GM12878 (cell line): ENCODE measurements at regions not wholly inside any gene's neighbourhood (a gene's known extent, or its start where the extent isn't known, plus 50 kb on each side); places are given as distances from the start of the nearest gene placed in this dataset.

Experiments used
- ATAC-seq: fragments of 200-7000 bp; cut with Tn5 transposase; 3 replicates; pipeline ENCODE4 v1.9.1; 2020; ENCODE audit warnings: mild to moderate bottlenecking, moderate library complexity
- BruUV-seq: library from RNA; stranded (reverse); fragments of 400-500 nt; replicated peaks from 2 replicates; lab custom pipeline; 2021; lab: Mats Ljungman, UMichigan
- CTCF ChIA-PET: fragments of 300-600 bp; sonication (Branson Sonifier 250); formaldehyde crosslinking; extraction: SDS; loops from one replicate; lab custom pipeline; 2021; ENCODE audit warnings: inconsistent platforms; lab: Yijun Ruan, JAX
- POLR2A ChIA-PET: fragments of 350-600 bp; formaldehyde crosslinking; extraction: SDS; loops from one replicate; lab custom pipeline; 2021; ENCODE audit warnings: inconsistent platforms; lab: Charles Lee
- RAD21 ChIA-PET: fragments of 300-600 bp; sonication (Branson Sonifier 250); formaldehyde crosslinking; loops from one replicate; lab custom pipeline; 2023; ENCODE audit warnings: antibody characterized with exemption; ENCODE audit not compliant: unreplicated experiment; lab: Charles Lee
- SMC1A ChIA-PET: fragments of 300-600 bp; sonication (Branson Sonifier 250); formaldehyde crosslinking; loops from one replicate; lab custom pipeline; 2023; ENCODE audit not compliant: unreplicated experiment, uncharacterized antibody; lab: Charles Lee
- DNase-seq: peaks from one replicate; pipeline ENCODE4 v3.0.0-alpha.2; 2011; ENCODE audit warnings: low read depth, low spot score
- FAIRE-seq: peaks from 3 replicates; lab custom pipeline; 2011; peaks lifted over from hg19 to GRCh38; lab: Jason Lieb, UNC
- H2AFZ ChIP-seq: 2 replicates; pipeline ENCODE4 v1.6.0; 2011; ENCODE audit warnings: low read depth, low read length, control low read depth; ENCODE audit not compliant: control insufficient read depth
- H3K27ac ChIP-seq: 2 replicates; pipeline ENCODE4 v1.5.1; 2011; ENCODE audit warnings: control low read depth; ENCODE audit not compliant: control insufficient read depth, insufficient read depth
- H3K27me3 ChIP-seq, 2 experiments: replicated peaks in 1 of 2; 2 replicates each; pipeline versions ENCODE4 v1.6.0 to v1.6.1; 2011; ENCODE audit warnings: low read length in 1 of 2; ENCODE audit not compliant: control insufficient read depth in 2 of 2, insufficient read depth in 2 of 2
- H3K36me3 ChIP-seq, 2 experiments: 2 replicates each; pipeline ENCODE4 v1.5.1; 2011; ENCODE audit warnings: low read length in 1 of 2; ENCODE audit not compliant: control insufficient read depth in 2 of 2, insufficient read depth in 2 of 2
- H3K4me1 ChIP-seq: 2 replicates; pipeline ENCODE4 v1.6.1; 2011; ENCODE audit warnings: mild to moderate bottlenecking, low read length, moderate library complexity, mixed read lengths; ENCODE audit not compliant: control insufficient read depth, insufficient read depth
- H3K4me2 ChIP-seq: 2 replicates; pipeline ENCODE4 v1.6.0; 2011; ENCODE audit warnings: control low read depth; ENCODE audit not compliant: control insufficient read depth, insufficient read depth
- H3K4me3 ChIP-seq: fragments of 200-600 bp; sonication (generic); 2 replicates; pipeline ENCODE4 v1.5.1; 2016
- H3K79me2 ChIP-seq: 2 replicates; pipeline ENCODE4 v1.6.0; 2011; ENCODE audit warnings: low read length; ENCODE audit not compliant: control insufficient read depth, insufficient read depth
- H3K9ac ChIP-seq: 2 replicates; pipeline ENCODE4 v1.8.0; 2011; ENCODE audit warnings: low read length, control low read depth, mixed read lengths; ENCODE audit not compliant: control insufficient read depth, insufficient read depth
- H3K9me3 ChIP-seq: replicated peaks from 3 replicates; pipeline ENCODE4 v1.5.1; 2011; ENCODE audit warnings: mild to moderate bottlenecking, low read length; ENCODE audit not compliant: control insufficient read depth, insufficient read depth
- H4K20me1 ChIP-seq: 2 replicates; pipeline ENCODE4 v1.6.0; 2011; ENCODE audit not compliant: control insufficient read depth, insufficient read depth
- POLR2A ChIP-seq: IDR thresholded peaks from 2 replicates; pipeline ENCODE4 v1.6.1; 2011; ENCODE audit warnings: low read depth, mild to moderate bottlenecking, low read length
- RAD21 ChIP-seq: IDR thresholded peaks from 2 replicates; pipeline ENCODE4 v1.6.1; 2011; ENCODE audit warnings: mild to moderate bottlenecking, low read depth, low read length, moderate library complexity; ENCODE audit not compliant: insufficient read depth
- RBBP5 ChIP-seq: fragments of 200-600 bp; sonication (generic); conservative IDR thresholded peaks from 2 replicates; pipeline ENCODE4 v1.6.1; 2016
- SMARCA5 ChIP-seq: fragments of 450-650 bp; IDR thresholded peaks from 2 replicates; pipeline ENCODE4 v1.6.1; 2017; ENCODE audit warnings: mild to moderate bottlenecking
- TCF7 ChIP-seq: IDR thresholded peaks from 2 replicates; pipeline ENCODE4 v1.6.1; 2014; ENCODE audit warnings: antibody characterized with exemption, borderline replicate concordance
- WGBS: methylation state at CpG from one replicate; pipeline ENCODE4 v1.1.6; 2016; ENCODE audit warnings: low lambda C conversion rate; ENCODE audit not compliant: insufficient replicate concordance, insufficient coverage; ENCODE audit errors: missing lambda C conversion rate; 5-methylcytosine and 5-hydroxymethylcytosine counted together
- in situ Hi-C: fragments of 300-500 bp; cut with MboI; formaldehyde crosslinking; loops from 9 replicates; pipeline ENCODE4 v1.14.3; 2018; ENCODE audit warnings: mixed read lengths
- intact Hi-C: fragments of 100-400 bp; cut with micrococcal nuclease; formaldehyde crosslinking; loops from one replicate; pipeline ENCODE4 v1.14.2; 2022; ENCODE audit not compliant: unreplicated experiment
- TF ChIP-seq, protein P1 (sequence below): fragments of 450-650 bp; formaldehyde crosslinking; IDR thresholded peaks from 2 replicates; pipeline ENCODE4 v1.4.0; 2022; ENCODE audit warnings: mild to moderate bottlenecking, moderate library complexity
- TF ChIP-seq, protein P2 (sequence below): fragments of 150-350 bp; IDR thresholded peaks from 2 replicates; pipeline ENCODE4 v1.6.1; 2016; ENCODE audit warnings: low read depth, low read length

DNA sequence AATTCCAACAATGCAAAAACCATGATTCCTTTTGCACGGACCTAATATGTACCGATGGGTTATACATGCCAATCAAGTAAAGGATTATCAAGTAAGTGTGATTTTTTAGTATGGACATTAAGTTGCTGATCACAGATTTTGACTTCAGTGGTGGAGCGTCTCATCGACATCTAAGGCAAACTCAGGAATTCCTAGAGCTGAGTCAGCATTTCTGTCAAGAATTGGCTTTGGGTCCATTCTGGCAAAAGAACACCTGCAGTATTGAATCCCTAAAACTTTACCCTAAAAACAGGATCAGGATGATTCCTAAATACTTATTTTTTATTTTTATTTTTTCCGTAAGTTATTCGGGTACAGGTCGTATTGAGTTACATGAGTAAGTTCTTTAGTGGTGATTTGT is 83.6 kb downstream of the HPGD start:
- Histone ChIP-seq H3K9me3 (no peaks in the 10 kb centered on the region), H3K27ac (no peak overlapping the region), H3K4me1 (no peaks in the 10 kb centered on the region), H3K79me2 (no peaks in the 10 kb centered on the region), H3K4me2 (no peak overlapping the region), H3K9ac (no peak overlapping the region), H3K27me3 (no peaks in the 10 kb centered on the region), H4K20me1 (no peaks in the 10 kb centered on the region), H2AFZ (no peak overlapping the region), H3K36me3 (no peaks in the 10 kb centered on the region), H3K4me3 (no peak overlapping the region)
- ATAC-seq, result no peak
- no peak for DNase-seq
- ChIA-PET SMC1A (no interaction called here), CTCF (no interaction called here), RAD21 (no interaction called here), POLR2A (no interaction called here)
- FAIRE-seq, result no peak
- no peak for TF ChIP-seq RAD21
- in situ Hi-C loops (no loop called here), intact Hi-C loops (no loop called here)
- no TSS peak for BruUV-seq
- 88% methylated on average over 7 of the region's 7 CpGs for WGBS

DNA sequence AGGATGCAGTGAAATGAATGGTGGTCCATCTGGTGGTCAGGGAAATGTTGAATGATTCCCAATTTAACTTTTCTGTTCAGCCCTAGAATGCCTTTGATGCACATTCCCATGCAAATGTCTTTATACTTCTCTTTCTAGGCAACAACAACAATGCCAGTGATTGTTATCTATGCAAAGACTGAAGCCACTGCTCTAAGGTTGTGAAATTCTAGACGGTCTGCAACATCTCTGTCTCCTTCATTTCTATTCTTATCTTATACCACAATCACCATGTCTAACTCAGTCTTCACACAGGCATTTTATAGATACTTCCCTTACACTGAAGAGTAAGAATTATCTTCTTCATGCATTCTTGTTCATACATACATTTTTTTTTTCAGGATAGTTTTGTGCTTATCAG is 84.5 kb downstream of the HPGD start:
- ChIA-PET POLR2A (no interaction called here), RAD21 (no interaction called here), SMC1A (no interaction called here), CTCF (no interaction called here)
- Histone ChIP-seq H3K27ac (no peak overlapping the region), H3K4me2 (no peak overlapping the region), H3K4me1 (no peaks in the 10 kb centered on the region), H3K9ac (no peak overlapping the region), H4K20me1 (no peaks in the 10 kb centered on the region), H3K4me3 (no peak overlapping the region), H3K9me3 (no peaks in the 10 kb centered on the region), H3K79me2 (no peaks in the 10 kb centered on the region), H2AFZ (no peak overlapping the region), H3K36me3 (no peaks in the 10 kb centered on the region), H3K27me3 (no peaks in the 10 kb centered on the region)
- 29% methylated on average over 1 of the region's 1 CpG for WGBS
- no peak for DNase-seq
- FAIRE-seq, result no peak
- intact Hi-C loops (no loop called here), in situ Hi-C loops (no loop called here)
- BruUV-seq, result no TSS peak
- ATAC-seq, result no peak
- TF ChIP-seq, protein P1, sequence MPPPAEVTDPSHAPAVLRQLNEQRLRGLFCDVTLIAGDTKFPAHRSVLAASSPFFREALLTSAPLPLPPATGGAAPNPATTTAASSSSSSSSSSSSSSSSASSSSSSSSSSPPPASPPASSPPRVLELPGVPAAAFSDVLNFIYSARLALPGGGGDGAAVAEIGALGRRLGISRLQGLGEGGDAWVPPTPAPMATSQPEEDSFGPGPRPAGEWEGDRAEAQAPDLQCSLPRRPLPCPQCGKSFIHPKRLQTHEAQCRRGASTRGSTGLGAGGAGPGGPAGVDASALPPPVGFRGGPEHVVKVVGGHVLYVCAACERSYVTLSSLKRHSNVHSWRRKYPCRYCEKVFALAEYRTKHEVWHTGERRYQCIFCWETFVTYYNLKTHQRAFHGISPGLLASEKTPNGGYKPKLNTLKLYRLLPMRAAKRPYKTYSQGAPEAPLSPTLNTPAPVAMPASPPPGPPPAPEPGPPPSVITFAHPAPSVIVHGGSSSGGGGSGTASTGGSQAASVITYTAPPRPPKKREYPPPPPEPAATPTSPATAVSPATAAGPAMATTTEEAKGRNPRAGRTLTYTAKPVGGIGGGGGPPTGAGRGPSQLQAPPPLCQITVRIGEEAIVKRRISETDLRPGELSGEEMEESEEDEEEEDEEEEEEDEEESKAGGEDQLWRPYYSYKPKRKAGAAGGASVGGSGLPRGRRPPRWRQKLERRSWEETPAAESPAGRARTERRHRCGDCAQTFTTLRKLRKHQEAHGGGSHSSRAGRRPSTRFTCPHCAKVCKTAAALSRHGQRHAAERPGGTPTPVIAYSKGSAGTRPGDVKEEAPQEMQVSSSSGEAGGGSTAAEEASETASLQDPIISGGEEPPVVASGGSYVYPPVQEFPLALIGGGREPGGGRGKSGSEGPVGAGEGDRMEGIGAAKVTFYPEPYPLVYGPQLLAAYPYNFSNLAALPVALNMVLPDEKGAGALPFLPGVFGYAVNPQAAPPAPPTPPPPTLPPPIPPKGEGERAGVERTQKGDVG, result no peak
- TF ChIP-seq TCF7 (no peak), SMARCA5 (no peak), RBBP5 (no peak), POLR2A (no peak)
- TF ChIP-seq, protein P2, sequence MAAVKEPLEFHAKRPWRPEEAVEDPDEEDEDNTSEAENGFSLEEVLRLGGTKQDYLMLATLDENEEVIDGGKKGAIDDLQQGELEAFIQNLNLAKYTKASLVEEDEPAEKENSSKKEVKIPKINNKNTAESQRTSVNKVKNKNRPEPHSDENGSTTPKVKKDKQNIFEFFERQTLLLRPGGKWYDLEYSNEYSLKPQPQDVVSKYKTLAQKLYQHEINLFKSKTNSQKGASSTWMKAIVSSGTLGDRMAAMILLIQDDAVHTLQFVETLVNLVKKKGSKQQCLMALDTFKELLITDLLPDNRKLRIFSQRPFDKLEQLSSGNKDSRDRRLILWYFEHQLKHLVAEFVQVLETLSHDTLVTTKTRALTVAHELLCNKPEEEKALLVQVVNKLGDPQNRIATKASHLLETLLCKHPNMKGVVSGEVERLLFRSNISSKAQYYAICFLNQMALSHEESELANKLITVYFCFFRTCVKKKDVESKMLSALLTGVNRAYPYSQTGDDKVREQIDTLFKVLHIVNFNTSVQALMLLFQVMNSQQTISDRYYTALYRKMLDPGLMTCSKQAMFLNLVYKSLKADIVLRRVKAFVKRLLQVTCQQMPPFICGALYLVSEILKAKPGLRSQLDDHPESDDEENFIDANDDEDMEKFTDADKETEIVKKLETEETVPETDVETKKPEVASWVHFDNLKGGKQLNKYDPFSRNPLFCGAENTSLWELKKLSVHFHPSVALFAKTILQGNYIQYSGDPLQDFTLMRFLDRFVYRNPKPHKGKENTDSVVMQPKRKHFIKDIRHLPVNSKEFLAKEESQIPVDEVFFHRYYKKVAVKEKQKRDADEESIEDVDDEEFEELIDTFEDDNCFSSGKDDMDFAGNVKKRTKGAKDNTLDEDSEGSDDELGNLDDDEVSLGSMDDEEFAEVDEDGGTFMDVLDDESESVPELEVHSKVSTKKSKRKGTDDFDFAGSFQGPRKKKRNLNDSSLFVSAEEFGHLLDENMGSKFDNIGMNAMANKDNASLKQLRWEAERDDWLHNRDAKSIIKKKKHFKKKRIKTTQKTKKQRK, result no peak
